OCI-LY3 (cell line): ENCODE measurements at regions not wholly inside any gene's neighbourhood (a gene's known extent, or its start where the extent isn't known, plus 50 kb on each side); places are given as distances from the start of the nearest gene placed in this dataset.

Source experiments
- CTCF ChIP-seq: fragments of 200-600, 300-600 bp; sonication (generic); IDR thresholded peaks from 2 replicates; pipeline ENCODE4 v1.5.1; 2014; ENCODE audit warnings: antibody characterized with exemption, low read length, low read depth
- EZH2phosphoT487 ChIP-seq: fragments of 200-600 bp; shearing (Covaris generic); IDR thresholded peaks from 2 replicates; pipeline ENCODE4 v1.6.1; 2018; ENCODE audit warnings: antibody characterized with exemption, mixed run types, low read depth

- TF ChIP-seq CTCF (no peak), EZH2phosphoT487 (no peak)
Observed at GRCh38 chr18:55024564-55024963, 65.3 kb upstream of the CCDC68 start.
